Activated gamma-delta T cell (primary cell): ENCODE measurements at regions not wholly inside any gene's neighbourhood (a gene's known extent, or its start where the extent isn't known, plus 50 kb on each side); places are given as distances from the start of the nearest gene placed in this dataset.

ENCODE experiments used
- DNase-seq: peaks from one replicate; lab custom pipeline; 2025; lab: John Stamatoyannopoulos, UW

- DNase-seq: no peak
Observed at GRCh38 chr3:1823867-1824266, 274.8 kb upstream of the CNTN4 start.

- no peak for DNase-seq
Observed at GRCh38 chr3:1824359-1824758, 274.3 kb upstream of the CNTN4 start.

GRCh38 chr3:1828519-1828918 is 270.1 kb upstream of the CNTN4 start:
- no peak for DNase-seq

- DNase-seq: no peak
Observed at GRCh38 chr3:1830851-1831250, 267.8 kb upstream of the CNTN4 start.

- DNase-seq: no peak
Observed at GRCh38 chr3:1832395-1832794, 266.3 kb upstream of the CNTN4 start.

GRCh38 chr3:1843111-1843510 is 255.6 kb upstream of the CNTN4 start:
- DNase-seq: no peak

GRCh38 chr3:1847571-1847970 is 251.1 kb upstream of the CNTN4 start:
- DNase-seq: no peak

- DNase-seq: no peak
Observed at GRCh38 chr3:1848935-1849334, 249.7 kb upstream of the CNTN4 start.

GRCh38 chr3:1852950-1853349 is 245.7 kb upstream of the CNTN4 start:
- DNase-seq: no peak

GRCh38 chr3:1855841-1856240 is 242.8 kb upstream of the CNTN4 start:
- no peak for DNase-seq

GRCh38 chr3:1870738-1871137 is 227.9 kb upstream of the CNTN4 start:
- DNase-seq: no peak

- no peak for DNase-seq
Observed at GRCh38 chr3:1883534-1883933, 215.1 kb upstream of the CNTN4 start.

GRCh38 chr3:1892459-1892858 is 206.2 kb upstream of the CNTN4 start:
- no peak for DNase-seq

GRCh38 chr3:1902416-1902815 is 196.2 kb upstream of the CNTN4 start:
- no peak for DNase-seq

GRCh38 chr3:1903111-1903510 is 195.6 kb upstream of the CNTN4 start:
- no peak for DNase-seq

GRCh38 chr3:1907911-1908310 is 190.8 kb upstream of the CNTN4 start:
- DNase-seq: no peak

GRCh38 chr3:1908651-1909445 is 189.8 kb upstream of the CNTN4 start:
- DNase-seq: no peak

GRCh38 chr3:1910322-1910721 is 188.3 kb upstream of the CNTN4 start:
- no peak for DNase-seq

- DNase-seq: no peak
Observed at GRCh38 chr3:1929788-1930414, 168.8 kb upstream of the CNTN4 start.

GRCh38 chr3:1938975-1939374 is 159.7 kb upstream of the CNTN4 start:
- no peak for DNase-seq

- DNase-seq: no peak
Observed at GRCh38 chr3:1942781-1943180, 155.9 kb upstream of the CNTN4 start.

- no peak for DNase-seq
Observed at GRCh38 chr3:1943395-1944118, 155.1 kb upstream of the CNTN4 start.

- DNase-seq: no peak
Observed at GRCh38 chr3:1945698-1946097, 153.0 kb upstream of the CNTN4 start.
